GM23248 (cell line): ENCODE measurements at regions not wholly inside any gene's neighbourhood (a gene's known extent, or its start where the extent isn't known, plus 50 kb on each side); places are given as distances from the start of the nearest gene placed in this dataset.

ENCODE experiments used
- DNase-seq: peaks from one replicate; pipeline ENCODE4 v3.0.0-alpha.2; 2015
- H2AFZ ChIP-seq: fragments of 200-600 bp; sonication (generic); 2 replicates; pipeline ENCODE4 v1.6.1; 2016; ENCODE audit warnings: antibody characterized with exemption
- H3F3A ChIP-seq: fragments of 200-600 bp; sonication (generic); 2 replicates; pipeline ENCODE4 v1.6.1; 2016; ENCODE audit warnings: mild to moderate bottlenecking, antibody characterized with exemption, mixed run types; ENCODE audit not compliant: insufficient read depth
- H3K27ac ChIP-seq: fragments of 200-600 bp; sonication (generic); 2 replicates; pipeline ENCODE4 v1.5.1; 2016; ENCODE audit warnings: mild to moderate bottlenecking
- H3K27me3 ChIP-seq: fragments of 200-600 bp; sonication (generic); replicated peaks from 2 replicates; pipeline ENCODE4 v1.6.1; 2016; ENCODE audit warnings: mild to moderate bottlenecking; ENCODE audit not compliant: insufficient read depth
- H3K36me3 ChIP-seq: fragments of 200-600 bp; sonication (generic); 2 replicates; pipeline ENCODE4 v1.6.1; 2016; ENCODE audit warnings: low read depth, mild to moderate bottlenecking
- H3K4me1 ChIP-seq: fragments of 200-600 bp; sonication (generic); 2 replicates; pipeline ENCODE4 v1.6.1; 2016; ENCODE audit warnings: mild to moderate bottlenecking; ENCODE audit not compliant: insufficient read depth
- H3K4me2 ChIP-seq: fragments of 200-600 bp; sonication (generic); one replicate; pipeline ENCODE4 v1.6.1; 2016; ENCODE audit warnings: mild to moderate bottlenecking; ENCODE audit not compliant: unreplicated experiment
- H3K4me3 ChIP-seq: fragments of 200-600 bp; sonication (generic); 2 replicates; pipeline ENCODE4 v1.5.1; 2016; ENCODE audit warnings: mild to moderate bottlenecking
- H3K79me2 ChIP-seq: fragments of 200-600 bp; sonication (generic); 2 replicates; pipeline ENCODE4 v1.6.1; 2016; ENCODE audit warnings: mild to moderate bottlenecking; ENCODE audit not compliant: insufficient read depth
- H3K9ac ChIP-seq: fragments of 200-600 bp; sonication (generic); 2 replicates; pipeline ENCODE4 v1.6.1; 2016; ENCODE audit warnings: mild to moderate bottlenecking
- H3K9me2 ChIP-seq: fragments of 200-600 bp; sonication (generic); 2 replicates; pipeline ENCODE4 v1.6.1; 2016; ENCODE audit warnings: mixed run types, mild to moderate bottlenecking, moderate library complexity; ENCODE audit not compliant: insufficient read depth
- H3K9me3 ChIP-seq: fragments of 200-600 bp; sonication (generic); one replicate; pipeline ENCODE4 v1.6.1; 2017; ENCODE audit warnings: low read depth
- H4K20me1 ChIP-seq: fragments of 200-600 bp; sonication (generic); 2 replicates; pipeline ENCODE4 v1.6.0; 2016; ENCODE audit not compliant: insufficient read depth
- EZH2 ChIP-seq: fragments of 200-600 bp; sonication (generic); IDR thresholded peaks from 2 replicates; pipeline ENCODE4 v1.6.1; 2018; ENCODE audit warnings: antibody characterized with exemption, mild to moderate bottlenecking; ENCODE audit not compliant: insufficient read depth, poor library complexity, severe bottlenecking
- EZH2phosphoT487 ChIP-seq: fragments of 200-600 bp; sonication (generic); IDR thresholded peaks from 2 replicates; pipeline ENCODE4 v1.6.1; 2018; ENCODE audit warnings: antibody characterized with exemption, moderate library complexity, mild to moderate bottlenecking, low read depth; ENCODE audit not compliant: insufficient read depth
- WGBS, 2 experiments: methylation state at CpG; one replicate each; pipeline ENCODE4 v1.1.6; 2015 to 2017; ENCODE audit warnings: low lambda C conversion rate in 2 of 2, low coverage in 1 of 2; ENCODE audit errors: missing lambda C conversion rate in 2 of 2; 5-methylcytosine and 5-hydroxymethylcytosine counted together
- in situ Hi-C: fragments of 300-500 bp; cut with MboI; formaldehyde crosslinking; loops from 2 replicates; pipeline ENCODE4 v1.15.0; 2020

GRCh38 chr5:103724271-103724670 is 161.7 kb upstream of the NUDT12 start:
- no peaks in the 10 kb centered on the region for H3K9me3 ChIP-seq
- H3K27ac ChIP-seq, result no peak overlapping the region
- H3K4me3 ChIP-seq, result no peak overlapping the region
- H3K36me3 ChIP-seq, result no peaks in the 10 kb centered on the region
- H3K4me1 ChIP-seq, result no peaks in the 10 kb centered on the region
- no peaks in the 10 kb centered on the region for H4K20me1 ChIP-seq
- no peaks in the 10 kb centered on the region for H3K9me2 ChIP-seq
- H3K9ac ChIP-seq, result no peak overlapping the region
- no peak for DNase-seq
- H3K4me2 ChIP-seq, result no peak overlapping the region
- H3K27me3 ChIP-seq, result no peaks in the 10 kb centered on the region
- TF ChIP-seq EZH2 (no peak), EZH2phosphoT487 (no peak)
- in situ Hi-C loops, result no loop called here
- H3F3A ChIP-seq, result no peaks in the 10 kb centered on the region
- no peaks in the 10 kb centered on the region for H3K79me2 ChIP-seq
- H2AFZ ChIP-seq, result no peak overlapping the region

- no peak overlapping the region for H3K27ac ChIP-seq
- H3K9me2 ChIP-seq, result no peaks in the 10 kb centered on the region
- H3F3A ChIP-seq, result no peaks in the 10 kb centered on the region
- H3K79me2 ChIP-seq, result no peaks in the 10 kb centered on the region
- WGBS, 2 experiments, result 8 to 23% methylated on average over 3 of the region's 3 CpGs
- TF ChIP-seq EZH2 (no peak), EZH2phosphoT487 (no peak)
- no peak overlapping the region for H3K4me2 ChIP-seq
- in situ Hi-C loops, result no loop called here
- H3K4me1 ChIP-seq, result no peaks in the 10 kb centered on the region
- H3K4me3 ChIP-seq, result no peak overlapping the region
- no peak overlapping the region for H2AFZ ChIP-seq
- H3K9me3 ChIP-seq, result no peaks in the 10 kb centered on the region
- no peak overlapping the region for H3K9ac ChIP-seq
- DNase-seq, result no peak
- no peaks in the 10 kb centered on the region for H3K27me3 ChIP-seq
- H3K36me3 ChIP-seq, result no peaks in the 10 kb centered on the region
- H4K20me1 ChIP-seq, result no peaks in the 10 kb centered on the region
Measured at GRCh38 chr5:103721183-103721582, 158.6 kb upstream of the NUDT12 start.

DNA sequence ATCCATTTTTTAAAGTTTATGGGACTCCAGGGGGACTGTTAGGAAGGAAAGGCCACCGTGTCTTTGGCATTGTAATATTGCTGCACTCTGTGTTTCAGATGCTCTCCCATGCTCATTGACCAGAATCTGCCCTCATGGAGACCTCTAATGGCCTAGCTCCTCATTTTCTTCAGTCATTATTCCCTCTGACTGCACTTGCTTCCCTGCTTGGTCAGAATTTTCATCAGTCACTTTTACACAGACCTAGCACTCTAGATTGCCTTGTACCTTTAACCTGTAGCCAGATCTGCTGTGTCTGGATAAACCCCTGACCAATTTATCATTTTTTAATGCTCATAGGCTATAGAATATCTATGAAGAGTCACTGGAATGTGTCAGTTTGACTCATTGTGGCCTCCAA is 155.5 kb upstream of the NUDT12 start:
- Histone ChIP-seq H3K4me1 (no peaks in the 10 kb centered on the region), H3K4me3 (no peak overlapping the region), H4K20me1 (no peaks in the 10 kb centered on the region), H2AFZ (no peak overlapping the region), H3K9me2 (no peaks in the 10 kb centered on the region), H3K36me3 (no peaks in the 10 kb centered on the region), H3K79me2 (no peaks in the 10 kb centered on the region), H3K27ac (no peak overlapping the region), H3K27me3 (no peaks in the 10 kb centered on the region), H3K9me3 (no peaks in the 10 kb centered on the region), H3K9ac (no peak overlapping the region), H3K4me2 (no peak overlapping the region), H3F3A (no peaks in the 10 kb centered on the region)
- DNase-seq, result no peak
- 0 to 4% methylated on average over 1 of the region's 1 CpG for WGBS, 2 experiments
- TF ChIP-seq EZH2 (no peak), EZH2phosphoT487 (no peak)
- in situ Hi-C loops, result no loop called here

- H3K79me2 ChIP-seq, result no peaks in the 10 kb centered on the region
- no peak overlapping the region for H3K9ac ChIP-seq
- no peaks in the 10 kb centered on the region for H3K36me3 ChIP-seq
- H3K4me1 ChIP-seq, result no peaks in the 10 kb centered on the region
- no peaks in the 10 kb centered on the region for H3K9me3 ChIP-seq
- DNase-seq, result no peak
- H3K27ac ChIP-seq, result no peak overlapping the region
- H3F3A ChIP-seq, result no peaks in the 10 kb centered on the region
- no peak overlapping the region for H3K4me3 ChIP-seq
- H3K4me2 ChIP-seq, result no peak overlapping the region
- in situ Hi-C loops, result no loop called here
- H3K9me2 ChIP-seq, result no peaks in the 10 kb centered on the region
- TF ChIP-seq EZH2phosphoT487 (no peak), EZH2 (no peak)
- no peaks in the 10 kb centered on the region for H3K27me3 ChIP-seq
- no peak overlapping the region for H2AFZ ChIP-seq
- H4K20me1 ChIP-seq, result no peaks in the 10 kb centered on the region
Measured at GRCh38 chr5:103708601-103709000, 146.0 kb upstream of the NUDT12 start.

GRCh38 chr5:103706939-103707682 is 144.5 kb upstream of the NUDT12 start:
- TF ChIP-seq EZH2phosphoT487 (no peak), EZH2 (no peak)
- H2AFZ ChIP-seq, result no peak overlapping the region
- 1 to 2% methylated on average over 4 of the region's 4 CpGs for WGBS, 2 experiments
- no peaks in the 10 kb centered on the region for H3K9me2 ChIP-seq
- no peaks in the 10 kb centered on the region for H3K79me2 ChIP-seq
- no peaks in the 10 kb centered on the region for H3F3A ChIP-seq
- H3K27ac ChIP-seq, result no peak overlapping the region
- H3K4me3 ChIP-seq, result no peak overlapping the region
- no peak overlapping the region for H3K9ac ChIP-seq
- H3K4me2 ChIP-seq, result no peak overlapping the region
- no peaks in the 10 kb centered on the region for H3K4me1 ChIP-seq
- no peak for DNase-seq
- no peaks in the 10 kb centered on the region for H3K36me3 ChIP-seq
- no peaks in the 10 kb centered on the region for H4K20me1 ChIP-seq
- H3K27me3 ChIP-seq, result no peaks in the 10 kb centered on the region
- in situ Hi-C loops, result no loop called here
- no peaks in the 10 kb centered on the region for H3K9me3 ChIP-seq
